ENCODE measurements at regions not wholly inside any gene's neighbourhood (a gene's known extent, or its start where the extent isn't known, plus 50 kb on each side); places are given as distances from the start of the nearest gene placed in this dataset.
"Not testable (repeated sequence)": the region's sequence is repeated elsewhere in the genome, so short reads cannot be mapped to it uniquely, and the experiment has no call there.

GRCh38 chr16:50448981-50449380 lies 80.2 kb upstream of the BRD7 start:
- no peak overlapping the region for H3K4me3 ChIP-seq
- H3K4me1 ChIP-seq, result no peaks in the 10 kb centered on the region
- no peaks in the 10 kb centered on the region for H3K36me3 ChIP-seq
- H3K27ac ChIP-seq, result no peak overlapping the region
- intact Hi-C loops (cut with DNase I), result no loop called here
- no peaks in the 10 kb centered on the region for H3K9me3 ChIP-seq
- DNase-seq, result no peak
- TF ChIP-seq CTCF (IDR thresholded peaks at IDR 0.05), result no peak
- no peak overlapping the region for H3K9ac ChIP-seq (ENCODE audit: low read depth in 2 of 2, low read length in 2 of 2)
- no peaks in the 10 kb centered on the region for H3K27me3 ChIP-seq

GRCh38 chr16:50448522-50448921 lies 79.7 kb upstream of the BRD7 start:
- Histone ChIP-seq H3K27me3 (no peaks in the 10 kb centered on the region), H3K9me3 (no peaks in the 10 kb centered on the region), H3K4me1 (no peaks in the 10 kb centered on the region), H3K36me3 (no peaks in the 10 kb centered on the region), H3K9ac (ENCODE audit: low read depth in 2 of 2, low read length in 2 of 2) (no peak overlapping the region), H3K4me3 (no peak overlapping the region), H3K27ac (no peak overlapping the region)
- TF ChIP-seq CTCF (IDR thresholded peaks at IDR 0.05), result no peak
- DNase-seq, result no peak
- intact Hi-C loops (cut with DNase I), result no loop called here

- H3K27me3 ChIP-seq; H3K36me3 ChIP-seq; H3K9ac ChIP-seq (ENCODE audit: low read depth in 2 of 2, low read length in 2 of 2); H3K4me3 ChIP-seq; H3K9me3 ChIP-seq; intact Hi-C loops (cut with DNase I); DNase-seq; H3K4me1 ChIP-seq; H3K27ac ChIP-seq: not testable (repeated sequence)
These were observed 78.6 kb upstream of the BRD7 start for GRCh38 chr16:50447386-50447785.

GRCh38 chr16:50446861-50447260 lies 78.1 kb upstream of the BRD7 start:
- Histone ChIP-seq H3K27me3 (no peaks in the 10 kb centered on the region), H3K4me1 (no peaks in the 10 kb centered on the region), H3K27ac (no peak overlapping the region), H3K9me3 (no peaks in the 10 kb centered on the region), H3K36me3 (no peaks in the 10 kb centered on the region), H3K9ac (ENCODE audit: low read depth in 2 of 2, low read length in 2 of 2) (no peak overlapping the region), H3K4me3 (no peak overlapping the region)
- intact Hi-C loops (cut with DNase I), result no loop called here
- no peak for TF ChIP-seq CTCF (IDR thresholded peaks at IDR 0.05)
- no peak for DNase-seq

- intact Hi-C loops (cut with DNase I), result no loop called here
These were observed 77.1 kb upstream of the BRD7 start for GRCh38 chr16:50445621-50446555.

More at GRCh38 chr16:50445621-50446555, 77.1 kb upstream of the BRD7 start:
- Histone ChIP-seq H3K4me1 (no peaks in the 10 kb centered on the region), H3K27me3 (no peaks in the 10 kb centered on the region), H3K9ac (ENCODE audit: low read depth in 2 of 2, low read length in 2 of 2) (no peak overlapping the region), H3K27ac (no peak overlapping the region), H3K36me3 (no peaks in the 10 kb centered on the region), H3K9me3 (no peaks in the 10 kb centered on the region), H3K4me3 (no peak overlapping the region)
- no peak for DNase-seq
- TF ChIP-seq CTCF (IDR thresholded peaks at IDR 0.05), result no peak
